HepG2 (cell line): ENCODE measurements at regions not wholly inside any gene's neighbourhood (a gene's known extent, or its start where the extent isn't known, plus 50 kb on each side); places are given as distances from the start of the nearest gene placed in this dataset.

Source experiments
- ATAC-seq: fragments of 200-7000 bp; cut with Tn5 transposase; 3 replicates; pipeline ENCODE4 v1.9.1; 2020; ENCODE audit warnings: mild to moderate bottlenecking, moderate library complexity
- BruUV-seq: library from RNA; stranded (reverse); fragments of 400-500 nt; replicated peaks from 2 replicates; lab custom pipeline; 2021; lab: Mats Ljungman, UMichigan
- CTCF ChIA-PET: fragments of 300-600 bp; formaldehyde crosslinking; extraction: SDS; loops from one replicate; lab custom pipeline; 2021; ENCODE audit warnings: low total read pairs, inconsistent platforms, low intra/inter-chr PET ratio; lab: Yijun Ruan, JAX
- POLR2A ChIA-PET: fragments of 350-600 bp; sonication (Branson Sonifier 250); formaldehyde crosslinking; loops from one replicate; lab custom pipeline; 2020; ENCODE audit warnings: antibody characterized with exemption, inconsistent platforms; lab: Yijun Ruan, JAX
- DNase-seq: peaks from one replicate; pipeline ENCODE4 v3.0.0-alpha.2; 2015; ENCODE audit warnings: low spot score
- FAIRE-seq: peaks from 3 replicates; lab custom pipeline; 2011; peaks lifted over from hg19 to GRCh38; lab: Jason Lieb, UNC
- H2AFZ ChIP-seq: one replicate; pipeline ENCODE4 v1.6.1; 2011; ENCODE audit warnings: low read length, inconsistent platforms
- H3K27ac ChIP-seq: fragments of 300-600 bp; 3 replicates; pipeline ENCODE4 v1.8.0; 2011; ENCODE audit warnings: mixed run types, mild to moderate bottlenecking, mixed read lengths, low read length, inconsistent platforms; ENCODE audit not compliant: insufficient read depth; ENCODE audit errors: extremely low read length
- H3K27me3 ChIP-seq, 2 experiments: fragments of 200-600 bp in 1 of 2; 2 replicates in 1 of 2; 3 replicates in 1 of 2; pipeline versions ENCODE4 v1.6.0 to v1.8.0; 2011; ENCODE audit warnings: low read length in 2 of 2, mild to moderate bottlenecking in 2 of 2, moderate library complexity in 2 of 2, inconsistent platforms in 1 of 2; ENCODE audit not compliant: insufficient read depth in 2 of 2, control insufficient read depth in 1 of 2
- H3K36me3 ChIP-seq, 2 experiments: fragments of 200-600 bp in 1 of 2; replicated peaks in 1 of 2; 2 replicates in 1 of 2; 3 replicates in 1 of 2; pipeline versions ENCODE4 v1.5.1 to v1.8.0; 2011; ENCODE audit warnings: low read length in 2 of 2, inconsistent platforms in 1 of 2; ENCODE audit not compliant: insufficient read depth in 2 of 2, control insufficient read depth in 1 of 2
- H3K4me1 ChIP-seq: 2 replicates; pipeline ENCODE4 v1.5.1; 2012; ENCODE audit warnings: low read length, inconsistent platforms; ENCODE audit not compliant: insufficient read depth
- H3K4me2 ChIP-seq: 2 replicates; pipeline ENCODE4 v1.6.0; 2011; ENCODE audit warnings: low read depth, low read length, inconsistent platforms
- H3K4me3 ChIP-seq, 3 experiments: fragments of 200-600 bp in 1 of 3; sonication (generic), shearing (Covaris generic) in 1 of 3; replicated peaks in 1 of 3; 2 replicates each; pipeline ENCODE4 v1.5.1; 2011 to 2016; ENCODE audit warnings: low read length in 3 of 3, inconsistent platforms in 2 of 3, low read depth in 2 of 3, mild to moderate bottlenecking in 2 of 3, control low read depth in 1 of 3, mixed read lengths in 1 of 3; ENCODE audit not compliant: insufficient read depth in 1 of 3
- H3K79me2 ChIP-seq: one replicate; pipeline ENCODE4 v1.6.1; 2011; ENCODE audit warnings: low read length, inconsistent platforms; ENCODE audit not compliant: insufficient read depth
- H3K9ac ChIP-seq: 2 replicates; pipeline ENCODE4 v1.6.0; 2011; ENCODE audit warnings: mild to moderate bottlenecking, low read depth, low read length, inconsistent platforms; ENCODE audit not compliant: insufficient read depth
- H3K9me3 ChIP-seq: 2 replicates; pipeline ENCODE4 v1.5.1; 2012; ENCODE audit warnings: mild to moderate bottlenecking, low read length
- H4K20me1 ChIP-seq: 2 replicates; pipeline ENCODE4 v1.6.0; 2011; ENCODE audit warnings: inconsistent platforms, mild to moderate bottlenecking, low read length, moderate library complexity; ENCODE audit not compliant: insufficient read depth
- CAMTA2 ChIP-seq: sonication (generic); formaldehyde crosslinking; IDR thresholded peaks from 2 replicates; pipeline ENCODE4 v1.4.0; 2020; ENCODE audit warnings: mild to moderate bottlenecking, missing genetic modification reagents, borderline replicate concordance
- HES4 ChIP-seq: sonication (generic); formaldehyde crosslinking; IDR thresholded peaks from 2 replicates; pipeline ENCODE4 v1.9.0; 2021; ENCODE audit warnings: mild to moderate bottlenecking, missing genetic modification reagents, borderline replicate concordance
- HMGXB3 ChIP-seq: sonication (generic); formaldehyde crosslinking; IDR thresholded peaks from 2 replicates; pipeline ENCODE4 v1.4.0; 2020; ENCODE audit warnings: missing genetic modification reagents, borderline replicate concordance
- HNRNPUL1 ChIP-seq: fragments of 200-400 bp; formaldehyde crosslinking; IDR thresholded peaks from 2 replicates; pipeline ENCODE4 v1.6.1; 2017; ENCODE audit warnings: low read depth, mild to moderate bottlenecking, low read length, moderate library complexity
- KLF15 ChIP-seq: sonication (generic); formaldehyde crosslinking; IDR thresholded peaks from 2 replicates; pipeline ENCODE4 v1.8.1; 2023; ENCODE audit warnings: borderline replicate concordance, mild to moderate bottlenecking, inconsistent platforms, missing genetic modification reagents, mixed read lengths
- MAF1 ChIP-seq: sonication (generic); formaldehyde crosslinking; IDR thresholded peaks from 2 replicates; pipeline ENCODE4 v1.5.0; 2020; ENCODE audit warnings: missing genetic modification reagents, borderline replicate concordance
- STAG1 ChIP-seq: sonication (generic); formaldehyde crosslinking; IDR thresholded peaks from 2 replicates; pipeline ENCODE4 v1.4.0; 2020; ENCODE audit warnings: missing genetic modification reagents
- TCF7 ChIP-seq: sonication (generic); IDR thresholded peaks from 2 replicates; pipeline ENCODE4 v1.6.1; 2016; ENCODE audit warnings: antibody characterized with exemption, low read depth
- ZC3H4 ChIP-seq: sonication (generic); formaldehyde crosslinking; IDR thresholded peaks from 2 replicates; pipeline ENCODE4 v1.4.0; 2020; ENCODE audit warnings: missing genetic modification reagents, borderline replicate concordance
- ZNF776 ChIP-seq: sonication (generic); formaldehyde crosslinking; IDR thresholded peaks from 2 replicates; pipeline ENCODE4 v1.4.0; 2020; ENCODE audit warnings: mild to moderate bottlenecking, missing genetic modification reagents
- ZNF790 ChIP-seq: sonication (generic); formaldehyde crosslinking; IDR thresholded peaks from 2 replicates; pipeline ENCODE4 v1.8.0; 2022; ENCODE audit warnings: missing genetic modification reagents, mild to moderate bottlenecking, borderline replicate concordance
- ZSCAN20 ChIP-seq: sonication (generic); formaldehyde crosslinking; IDR thresholded peaks from 2 replicates; pipeline ENCODE4 v1.4.0; 2020; ENCODE audit warnings: missing genetic modification reagents, mild to moderate bottlenecking, borderline replicate concordance
- WGBS: methylation state at CpG from one replicate; pipeline ENCODE4 v1.1.6; 2017; ENCODE audit warnings: low lambda C conversion rate; 5-methylcytosine and 5-hydroxymethylcytosine counted together
- in situ Hi-C: cut with HindIII; loops from 2 replicates; pipeline ENCODE4 v1.10.0; 2017; ENCODE audit warnings: low pct_unique_long_range_greater_than_20kb; ENCODE audit not compliant: extremely low pct_ligation_motif_present
- intact Hi-C: fragments of 100-400 bp; cut with micrococcal nuclease; formaldehyde crosslinking; loops from one replicate; pipeline ENCODE4 v1.10.0; 2022; ENCODE audit not compliant: unreplicated experiment

GRCh38 chr9:20009606-20010005 is 220.8 kb upstream of the SLC24A2 start:
- ATAC-seq (no peak), DNase-seq (no peak), FAIRE-seq (no peak)
- H3K9ac ChIP-seq, result no peak overlapping the region
- H3K9me3 ChIP-seq, result no peaks in the 10 kb centered on the region
- no peak overlapping the region for H2AFZ ChIP-seq
- ChIA-PET CTCF (no interaction called here), POLR2A (no interaction called here)
- H3K4me1 ChIP-seq, result no peaks in the 10 kb centered on the region
- no peak overlapping the region for H3K4me2 ChIP-seq
- BruUV-seq, result no TSS peak
- H3K79me2 ChIP-seq, result no peaks in the 10 kb centered on the region
- H3K27me3 ChIP-seq, result no peaks in the 10 kb centered on the region
- in situ Hi-C loops, result no loop called here
- no peaks in the 10 kb centered on the region for H4K20me1 ChIP-seq
- H3K36me3 ChIP-seq, result no peaks in the 10 kb centered on the region
- no peak overlapping the region for H3K4me3 ChIP-seq
- 0% methylated on average over 2 of the region's 2 CpGs for WGBS
- intact Hi-C loops, result no loop called here
- H3K27ac ChIP-seq, result no peak overlapping the region
- TF ChIP-seq HNRNPUL1 (no peak), CAMTA2 (CRISPR knock-in tag) (no peak), TCF7 (no peak), ZC3H4 (CRISPR knock-in tag) (no peak), ZSCAN20 (no peak), MAF1 (CRISPR knock-in tag) (no peak), STAG1 (CRISPR knock-in tag) (no peak), KLF15 (no peak), HMGXB3 (CRISPR knock-in tag) (no peak), ZNF790 (CRISPR knock-in tag) (no peak), ZNF776 (CRISPR knock-in tag) (no peak), HES4 (no peak)
- TF ChIP-seq, all 625 proteins: peak for 0
